OCI-LY3 (cell line): ENCODE measurements at regions not wholly inside any gene's neighbourhood (a gene's known extent, or its start where the extent isn't known, plus 50 kb on each side); places are given as distances from the start of the nearest gene placed in this dataset.

Experiments used
- H2AFZ ChIP-seq: fragments of 200-600, 300-600 bp; shearing (Covaris generic); 2 replicates; pipeline ENCODE4 v1.6.0; 2014; ENCODE audit warnings: antibody characterized with exemption, low read depth, low read length
- H3K27ac ChIP-seq: fragments of 200-600, 300-600 bp; sonication (generic); 2 replicates; pipeline ENCODE4 v1.5.1; 2014; ENCODE audit warnings: mild to moderate bottlenecking, low read length, moderate library complexity, mixed read lengths
- H3K27me3 ChIP-seq: fragments of 200-600, 300-600 bp; sonication (generic); 2 replicates; pipeline ENCODE4 v1.6.1; 2014; ENCODE audit warnings: low read depth, low read length, mixed read lengths
- H3K36me3 ChIP-seq: fragments of 200-600, 300-600 bp; sonication (generic); replicated peaks from 2 replicates; pipeline ENCODE3; 2014; ENCODE audit warnings: low read depth, low read length, mixed read lengths
- H3K4me1 ChIP-seq: fragments of 300-600, 200-600 bp; sonication (generic); 2 replicates; pipeline ENCODE4 v1.6.1; 2014; ENCODE audit warnings: low read length, mixed read lengths
- H3K4me2 ChIP-seq: fragments of 200-600, 300-600 bp; sonication (generic); 2 replicates; pipeline ENCODE4 v1.6.1; 2014; ENCODE audit warnings: low read length, mixed read lengths
- H3K4me3 ChIP-seq: fragments of 300-600, 200-600 bp; sonication (generic); 2 replicates; pipeline ENCODE4 v1.5.1; 2014; ENCODE audit warnings: antibody characterized with exemption, mild to moderate bottlenecking, low read length, moderate library complexity
- H3K79me2 ChIP-seq: fragments of 300-600, 200-600 bp; shearing (Covaris generic); 2 replicates; pipeline ENCODE4 v1.6.1; 2014; ENCODE audit warnings: mild to moderate bottlenecking, low read length, mixed read lengths
- H3K9ac ChIP-seq: fragments of 300-600, 200-600 bp; shearing (Covaris generic); 2 replicates; pipeline ENCODE4 v1.6.0; 2014; ENCODE audit warnings: mild to moderate bottlenecking, low read length, moderate library complexity
- H3K9me3 ChIP-seq: fragments of 200-600, 300-600 bp; shearing (Covaris generic); 2 replicates; pipeline ENCODE4 v1.6.1; 2014; ENCODE audit warnings: low read length, mixed read lengths; ENCODE audit not compliant: insufficient read depth
- H4K20me1 ChIP-seq: fragments of 200-600, 300-600 bp; sonication (generic); 2 replicates; pipeline ENCODE4 v1.6.1; 2016; ENCODE audit warnings: low read length, mixed read lengths; ENCODE audit not compliant: insufficient read depth
- CTCF ChIP-seq: fragments of 200-600, 300-600 bp; sonication (generic); IDR thresholded peaks from 2 replicates; pipeline ENCODE4 v1.5.1; 2014; ENCODE audit warnings: antibody characterized with exemption, low read length, low read depth
- EZH2phosphoT487 ChIP-seq: fragments of 200-600 bp; shearing (Covaris generic); IDR thresholded peaks from 2 replicates; pipeline ENCODE4 v1.6.1; 2018; ENCODE audit warnings: antibody characterized with exemption, mixed run types, low read depth

- Histone ChIP-seq H3K4me1 (no peaks in the 10 kb centered on the region), H3K9me3 (no peaks in the 10 kb centered on the region), H3K27ac (no peak overlapping the region), H3K79me2 (no peaks in the 10 kb centered on the region), H3K9ac (no peak overlapping the region), H3K4me3 (no peak overlapping the region), H2AFZ (no peak overlapping the region), H3K27me3 (no peaks in the 10 kb centered on the region), H3K4me2 (no peak overlapping the region), H4K20me1 (no peaks in the 10 kb centered on the region), H3K36me3 (no peaks in the 10 kb centered on the region)
- TF ChIP-seq CTCF, result no peak
- no peak for TF ChIP-seq EZH2phosphoT487
Observed at GRCh38 chr6:139722530-139722929, 348.1 kb upstream of the CITED2 start.

GRCh38 chr6:139721954-139722353 lies 347.5 kb upstream of the CITED2 start:
- H3K36me3 ChIP-seq, result no peaks in the 10 kb centered on the region
- TF ChIP-seq EZH2phosphoT487, result no peak
- no peak for TF ChIP-seq CTCF
- no peak overlapping the region for H3K9ac ChIP-seq
- H3K4me1 ChIP-seq, result no peaks in the 10 kb centered on the region
- no peaks in the 10 kb centered on the region for H3K79me2 ChIP-seq
- no peak overlapping the region for H2AFZ ChIP-seq
- H4K20me1 ChIP-seq, result no peaks in the 10 kb centered on the region
- no peak overlapping the region for H3K27ac ChIP-seq
- H3K27me3 ChIP-seq, result no peaks in the 10 kb centered on the region
- no peaks in the 10 kb centered on the region for H3K9me3 ChIP-seq
- H3K4me2 ChIP-seq, result no peak overlapping the region
- no peak overlapping the region for H3K4me3 ChIP-seq

- H3K9ac ChIP-seq, result no peak overlapping the region
- H3K27me3 ChIP-seq, result no peaks in the 10 kb centered on the region
- H2AFZ ChIP-seq, result no peak overlapping the region
- no peaks in the 10 kb centered on the region for H3K9me3 ChIP-seq
- no peaks in the 10 kb centered on the region for H4K20me1 ChIP-seq
- H3K4me3 ChIP-seq, result no peak overlapping the region
- no peak overlapping the region for H3K4me2 ChIP-seq
- no peaks in the 10 kb centered on the region for H3K4me1 ChIP-seq
- H3K36me3 ChIP-seq, result no peaks in the 10 kb centered on the region
- no peak overlapping the region for H3K27ac ChIP-seq
- no peak for TF ChIP-seq EZH2phosphoT487
- no peak for TF ChIP-seq CTCF
- H3K79me2 ChIP-seq, result no peaks in the 10 kb centered on the region
Observed at GRCh38 chr6:139713900-139714506, 339.6 kb upstream of the CITED2 start.

GRCh38 chr6:139713424-139713823 lies 339.0 kb upstream of the CITED2 start:
- H3K9me3 ChIP-seq, result no peaks in the 10 kb centered on the region
- H3K79me2 ChIP-seq, result no peaks in the 10 kb centered on the region
- no peak overlapping the region for H3K9ac ChIP-seq
- no peak for TF ChIP-seq CTCF
- TF ChIP-seq EZH2phosphoT487, result no peak
- H3K27me3 ChIP-seq, result no peaks in the 10 kb centered on the region
- H3K4me1 ChIP-seq, result no peaks in the 10 kb centered on the region
- H3K36me3 ChIP-seq, result no peaks in the 10 kb centered on the region
- H3K4me2 ChIP-seq, result no peak overlapping the region
- H2AFZ ChIP-seq, result no peak overlapping the region
- H4K20me1 ChIP-seq, result no peaks in the 10 kb centered on the region
- H3K27ac ChIP-seq, result no peak overlapping the region
- no peak overlapping the region for H3K4me3 ChIP-seq
